ENCODE measurements at regions not wholly inside any gene's neighbourhood (a gene's known extent, or its start where the extent isn't known, plus 50 kb on each side); places are given as distances from the start of the nearest gene placed in this dataset.

DNA sequence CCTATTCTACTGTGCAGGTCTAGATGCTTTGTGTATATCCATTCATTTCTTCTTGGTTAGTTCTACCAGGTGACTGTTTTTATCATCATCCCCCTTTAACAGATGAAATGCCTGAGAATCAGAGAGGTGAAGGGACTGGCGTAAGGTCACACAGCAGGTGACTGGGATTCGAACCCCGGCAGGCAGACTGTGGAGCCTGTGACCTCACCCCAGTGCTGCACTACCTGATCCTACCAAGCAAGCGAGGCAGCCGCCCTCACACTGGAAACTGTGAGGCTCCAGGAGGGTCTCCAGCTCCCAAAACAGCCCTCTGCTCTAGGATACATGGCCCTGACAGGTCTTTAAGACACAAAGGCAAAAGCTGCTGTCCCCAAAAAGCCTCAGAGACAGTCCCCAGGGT, 91.7 kb downstream of the CHST1 start:
- H3K36me3 Mint-ChIP-seq (ENCODE audit: low read depth), result no peaks in the 10 kb centered on the region
- no peak for DNase-seq (ENCODE audit: low read depth, low spot score)
- no peak overlapping the region for H3K4me3 Mint-ChIP-seq
- no peaks in the 10 kb centered on the region for H3K4me1 Mint-ChIP-seq
- no peak overlapping the region for H3K27ac Mint-ChIP-seq (ENCODE audit: unreplicated experiment)
- H3K27me3 Mint-ChIP-seq (ENCODE audit: low read depth), result peaks cover 27% of the 10 kb centered on the region
- no peak for TF ChIP-seq CTCF (conservative IDR thresholded peaks at IDR 0.05)
- no peaks in the 10 kb centered on the region for H3K9me3 Mint-ChIP-seq

DNA sequence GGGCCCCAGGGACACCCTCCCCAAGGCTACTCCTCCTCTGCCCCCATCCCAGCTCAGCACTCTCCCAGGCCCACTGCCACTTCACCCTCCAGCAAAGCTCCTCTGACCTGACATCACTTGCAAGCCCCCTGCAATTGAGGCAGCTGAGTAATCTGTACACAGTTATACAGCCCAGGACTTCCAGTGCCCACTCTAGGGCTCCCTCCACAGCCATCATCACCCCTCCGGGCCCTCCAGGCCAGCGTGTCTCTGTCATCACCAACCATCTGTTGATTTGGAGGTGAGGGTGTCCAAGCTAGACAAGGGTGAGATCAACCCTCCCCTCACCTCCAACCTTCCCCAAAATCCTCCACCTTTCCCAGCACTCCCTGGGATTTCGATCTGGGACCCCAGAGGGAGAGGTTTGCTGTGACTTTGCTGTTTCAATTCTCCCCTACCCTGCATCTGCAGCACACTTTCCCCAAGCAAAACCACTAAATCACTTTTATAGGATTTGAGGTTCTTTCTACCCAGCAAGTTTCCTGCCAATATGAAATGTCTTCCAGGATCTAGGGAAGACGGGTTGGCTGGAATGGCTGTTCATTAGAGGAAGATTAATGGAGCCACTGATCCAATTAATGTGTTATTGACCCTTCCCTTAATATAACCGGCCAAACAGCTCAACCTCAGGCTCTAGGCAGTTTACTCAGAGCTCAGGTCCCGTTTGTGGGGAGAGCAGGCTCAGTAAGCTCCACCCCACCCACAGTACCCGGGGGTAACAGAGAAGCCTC, 92.9 kb downstream of the CHST1 start:
- no peaks in the 10 kb centered on the region for H3K36me3 Mint-ChIP-seq (ENCODE audit: low read depth)
- DNase-seq (ENCODE audit: low read depth, low spot score), result no peak
- no peak for TF ChIP-seq CTCF (conservative IDR thresholded peaks at IDR 0.05)
- H3K4me1 Mint-ChIP-seq, result no peaks in the 10 kb centered on the region
- no peaks in the 10 kb centered on the region for H3K9me3 Mint-ChIP-seq
- H3K27ac Mint-ChIP-seq (ENCODE audit: unreplicated experiment), result peak overlapping the region; percentile 71
- no peak overlapping the region for H3K4me3 Mint-ChIP-seq
- H3K27me3 Mint-ChIP-seq (ENCODE audit: low read depth), result peaks cover 31% of the 10 kb centered on the region

- no peaks in the 10 kb centered on the region for H3K4me1 Mint-ChIP-seq
- no peaks in the 10 kb centered on the region for H3K36me3 Mint-ChIP-seq (ENCODE audit: low read depth)
- H3K27ac Mint-ChIP-seq (ENCODE audit: unreplicated experiment), result no peak overlapping the region
- no peak for TF ChIP-seq CTCF (conservative IDR thresholded peaks at IDR 0.05)
- no peak overlapping the region for H3K4me3 Mint-ChIP-seq
- H3K27me3 Mint-ChIP-seq (ENCODE audit: low read depth), result peaks cover 20% of the 10 kb centered on the region
- H3K9me3 Mint-ChIP-seq, result no peaks in the 10 kb centered on the region
- no peak for DNase-seq (ENCODE audit: low read depth, low spot score)
These were observed 95.6 kb downstream of the CHST1 start for GRCh38 chr11:45569776-45570175.

GRCh38 chr11:45568049-45568448, 97.4 kb downstream of the CHST1 start:
- no peak for TF ChIP-seq CTCF (conservative IDR thresholded peaks at IDR 0.05)
- Mint-ChIP-seq H3K36me3 (ENCODE audit: low read depth) (no peaks in the 10 kb centered on the region), H3K4me3 (no peak overlapping the region), H3K9me3 (no peaks in the 10 kb centered on the region), H3K4me1 (no peaks in the 10 kb centered on the region), H3K27ac (ENCODE audit: unreplicated experiment) (no peak overlapping the region), H3K27me3 (ENCODE audit: low read depth) (peaks cover 14% of the 10 kb centered on the region)
- DNase-seq (ENCODE audit: low read depth, low spot score), result no peak

DNA sequence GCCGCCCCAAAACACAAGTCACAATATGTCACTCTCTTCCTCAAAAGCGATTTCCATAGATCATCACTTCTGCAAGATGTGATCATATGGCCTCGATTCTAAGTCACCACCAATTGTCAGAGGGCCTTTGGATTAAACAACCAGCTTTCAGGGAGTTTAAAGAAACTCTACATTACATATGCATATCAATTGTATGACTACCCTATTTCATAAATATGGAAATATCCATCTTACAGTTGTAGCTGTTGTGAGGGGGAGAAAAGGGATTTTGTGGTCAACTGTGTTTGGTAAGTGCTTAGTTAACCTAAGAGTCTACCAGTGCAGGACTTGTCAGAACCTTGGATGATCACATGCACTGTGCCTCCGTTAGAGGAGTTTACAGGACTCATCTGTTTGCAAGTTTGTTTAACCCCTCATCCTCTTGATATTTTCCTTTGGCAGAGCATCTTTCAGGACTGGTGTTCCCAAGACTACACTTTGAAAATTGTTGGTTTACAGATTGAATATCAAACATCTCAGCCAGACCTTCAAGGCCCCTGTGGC, 99.9 kb downstream of the CHST1 start:
- H3K9me3 Mint-ChIP-seq, result no peaks in the 10 kb centered on the region
- no peak for TF ChIP-seq CTCF (conservative IDR thresholded peaks at IDR 0.05)
- no peak overlapping the region for H3K27ac Mint-ChIP-seq (ENCODE audit: unreplicated experiment)
- H3K4me1 Mint-ChIP-seq, result no peaks in the 10 kb centered on the region
- no peaks in the 10 kb centered on the region for H3K36me3 Mint-ChIP-seq (ENCODE audit: low read depth)
- no peak overlapping the region for H3K4me3 Mint-ChIP-seq
- no peak for DNase-seq (ENCODE audit: low read depth, low spot score)
- H3K27me3 Mint-ChIP-seq (ENCODE audit: low read depth), result peaks cover 9% of the 10 kb centered on the region
